PFSK-1 (cell line): ENCODE measurements at regions not wholly inside any gene's neighbourhood (a gene's known extent, or its start where the extent isn't known, plus 50 kb on each side); places are given as distances from the start of the nearest gene placed in this dataset.

ENCODE experiments used
- FOXP2 ChIP-seq: optimal IDR thresholded peaks from 2 replicates; pipeline ENCODE3; 2011; ENCODE audit warnings: borderline replicate concordance, control low read depth, inconsistent platforms; ENCODE audit not compliant: insufficient read depth; ENCODE audit errors: extremely low read length, extremely low read depth
- POLR2AphosphoS5 ChIP-seq: IDR thresholded peaks from 2 replicates; pipeline ENCODE4 v1.6.1; 2012; ENCODE audit warnings: low read depth, mild to moderate bottlenecking, control low read depth, low read length, moderate library complexity
- REST ChIP-seq, 2 experiments: IDR thresholded peaks; 2 replicates each; pipeline versions ENCODE4 v1.6.1 to v1.8.0; 2011 to 2012; ENCODE audit warnings: low read depth in 2 of 2, low read length in 2 of 2, control low read depth in 1 of 2, inconsistent platforms in 1 of 2, mild to moderate bottlenecking in 1 of 2, moderate library complexity in 1 of 2; ENCODE audit not compliant: insufficient read depth in 1 of 2
- SIN3A ChIP-seq: IDR thresholded peaks from 2 replicates; pipeline ENCODE4 v1.6.1; 2012; ENCODE audit warnings: mild to moderate bottlenecking, low read length, moderate library complexity, borderline replicate concordance; ENCODE audit not compliant: insufficient read depth
- TAF1 ChIP-seq: IDR thresholded peaks from 2 replicates; pipeline ENCODE4 v1.6.1; 2012; ENCODE audit warnings: low read length, control low read depth, borderline replicate concordance; ENCODE audit not compliant: insufficient read depth

- no peak for TF ChIP-seq POLR2AphosphoS5
- no peak for TF ChIP-seq SIN3A
- no peak for TF ChIP-seq TAF1
- no peak for TF ChIP-seq FOXP2
- TF ChIP-seq REST (IDR thresholded peaks at IDR 0.05; ENCODE audit: insufficient read depth in 1 of 2, low read depth in 2 of 2, low read length in 2 of 2), result no peak
These were observed 340.9 kb downstream of the PRL start for GRCh38 chr6:21955951-21956350.

GRCh38 chr6:21958428-21958827 lies 338.4 kb downstream of the PRL start:
- TF ChIP-seq SIN3A, result no peak
- TF ChIP-seq POLR2AphosphoS5, result no peak
- TF ChIP-seq REST (IDR thresholded peaks at IDR 0.05; ENCODE audit: insufficient read depth in 1 of 2, low read depth in 2 of 2, low read length in 2 of 2), result no peak
- no peak for TF ChIP-seq FOXP2
- no peak for TF ChIP-seq TAF1

- no peak for TF ChIP-seq REST (IDR thresholded peaks at IDR 0.05; ENCODE audit: insufficient read depth in 1 of 2, low read depth in 2 of 2, low read length in 2 of 2)
These were observed 335.6 kb downstream of the PRL start for GRCh38 chr6:21961226-21961625.

DNA sequence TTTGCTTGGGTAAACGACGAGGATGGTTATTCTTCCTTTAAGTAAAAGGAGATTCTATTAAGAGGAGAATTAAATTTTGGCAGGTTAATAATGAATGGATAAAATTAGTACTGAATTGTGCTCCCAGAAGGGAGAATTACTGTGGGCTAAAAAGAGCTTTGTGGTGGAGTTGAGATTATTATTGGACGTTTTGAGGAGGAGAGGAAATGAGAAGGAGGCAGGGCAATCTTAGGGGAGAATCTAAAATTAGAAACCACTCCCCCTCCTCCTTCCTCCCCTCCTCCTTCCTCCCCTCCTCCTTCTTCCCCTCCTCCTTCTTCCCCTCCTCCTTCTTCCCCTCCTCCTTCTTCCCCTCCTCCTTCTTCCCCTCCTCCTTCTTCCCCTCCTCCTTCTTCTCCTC lies 331.8 kb downstream of the PRL start:
- no peak for TF ChIP-seq FOXP2
- no peak for TF ChIP-seq SIN3A
- TF ChIP-seq REST (IDR thresholded peaks at IDR 0.05; ENCODE audit: insufficient read depth in 1 of 2, low read depth in 2 of 2, low read length in 2 of 2), result no peak
- no peak for TF ChIP-seq TAF1
- no peak for TF ChIP-seq POLR2AphosphoS5

- TF ChIP-seq FOXP2 (no peak), REST (IDR thresholded peaks at IDR 0.05; ENCODE audit: insufficient read depth in 1 of 2, low read depth in 2 of 2, low read length in 2 of 2) (no peak), TAF1 (no peak)
These were observed 330.8 kb downstream of the PRL start for GRCh38 chr6:21965953-21966539.
